ENCODE measurements at regions not wholly inside any gene's neighbourhood (a gene's known extent, or its start where the extent isn't known, plus 50 kb on each side); places are given as distances from the start of the nearest gene placed in this dataset.

DNA sequence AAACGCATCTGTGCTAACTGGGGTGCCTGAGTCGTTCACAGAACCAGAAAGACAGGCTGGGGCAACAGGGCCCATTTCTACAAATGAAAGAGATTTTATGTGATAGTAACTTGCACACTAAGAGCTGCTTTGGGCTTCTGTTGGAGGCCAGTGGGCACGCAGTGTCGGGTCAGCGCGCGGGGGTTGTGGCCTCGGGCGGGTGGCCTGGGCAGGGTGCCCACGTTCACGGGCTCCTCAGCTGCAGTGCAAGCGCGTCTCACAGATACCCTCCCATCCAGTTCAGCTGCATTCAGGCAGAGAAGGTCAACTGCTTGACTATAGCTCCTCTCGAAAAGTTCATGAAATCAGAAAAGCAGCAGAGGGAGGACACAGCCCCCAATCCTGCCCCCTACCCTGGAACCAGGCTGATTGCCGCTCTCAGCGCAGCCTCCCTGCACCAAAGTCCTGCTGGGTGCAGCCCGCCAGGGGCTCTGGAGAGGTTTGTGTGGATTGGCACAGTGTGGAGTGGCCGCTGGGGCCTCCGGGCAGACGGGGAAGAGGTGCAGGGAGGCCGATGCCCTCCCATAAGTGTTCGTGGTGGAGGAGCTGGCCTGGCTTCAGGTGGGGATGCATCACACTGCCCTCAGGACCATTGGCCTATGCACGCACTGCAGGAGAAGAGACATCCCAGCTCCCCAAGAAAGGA lies 582.8 kb downstream of the TCERG1L start:
- TF ChIP-seq, protein P1, sequence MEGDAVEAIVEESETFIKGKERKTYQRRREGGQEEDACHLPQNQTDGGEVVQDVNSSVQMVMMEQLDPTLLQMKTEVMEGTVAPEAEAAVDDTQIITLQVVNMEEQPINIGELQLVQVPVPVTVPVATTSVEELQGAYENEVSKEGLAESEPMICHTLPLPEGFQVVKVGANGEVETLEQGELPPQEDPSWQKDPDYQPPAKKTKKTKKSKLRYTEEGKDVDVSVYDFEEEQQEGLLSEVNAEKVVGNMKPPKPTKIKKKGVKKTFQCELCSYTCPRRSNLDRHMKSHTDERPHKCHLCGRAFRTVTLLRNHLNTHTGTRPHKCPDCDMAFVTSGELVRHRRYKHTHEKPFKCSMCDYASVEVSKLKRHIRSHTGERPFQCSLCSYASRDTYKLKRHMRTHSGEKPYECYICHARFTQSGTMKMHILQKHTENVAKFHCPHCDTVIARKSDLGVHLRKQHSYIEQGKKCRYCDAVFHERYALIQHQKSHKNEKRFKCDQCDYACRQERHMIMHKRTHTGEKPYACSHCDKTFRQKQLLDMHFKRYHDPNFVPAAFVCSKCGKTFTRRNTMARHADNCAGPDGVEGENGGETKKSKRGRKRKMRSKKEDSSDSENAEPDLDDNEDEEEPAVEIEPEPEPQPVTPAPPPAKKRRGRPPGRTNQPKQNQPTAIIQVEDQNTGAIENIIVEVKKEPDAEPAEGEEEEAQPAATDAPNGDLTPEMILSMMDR (IDR thresholded peaks at IDR 0.05): no peak
- TF ChIP-seq POLR2A (IDR thresholded peaks at IDR 0.05): no peak
- TF ChIP-seq POLR2AphosphoS5 (IDR thresholded peaks at IDR 0.05): no peak
- Histone ChIP-seq H3K36me3 (no peaks in the 10 kb centered on the region), H3K4me3 (no peak overlapping the region), H3K4me1 (no peaks in the 10 kb centered on the region), H3K27ac (no peak overlapping the region), H3K9me3 (no peaks in the 10 kb centered on the region), H3K27me3 (peaks cover 0 to 28% of the 10 kb centered on the region in 2 donors)
- DNase-seq (ENCODE audit: low spot score in 2 of 2): no peak
- intact Hi-C loops (cut with DNase I; ENCODE audit: low total_unique reads): no loop called here

GRCh38 chr10:130729876-130730275 lies 581.6 kb downstream of the TCERG1L start:
- no peaks in the 10 kb centered on the region for H3K9me3 ChIP-seq
- no peak for TF ChIP-seq POLR2A (IDR thresholded peaks at IDR 0.05)
- TF ChIP-seq, protein P1 (IDR thresholded peaks at IDR 0.05): no peak
- TF ChIP-seq POLR2AphosphoS5 (IDR thresholded peaks at IDR 0.05): no peak
- DNase-seq (ENCODE audit: low spot score in 2 of 2): no peak

DNA sequence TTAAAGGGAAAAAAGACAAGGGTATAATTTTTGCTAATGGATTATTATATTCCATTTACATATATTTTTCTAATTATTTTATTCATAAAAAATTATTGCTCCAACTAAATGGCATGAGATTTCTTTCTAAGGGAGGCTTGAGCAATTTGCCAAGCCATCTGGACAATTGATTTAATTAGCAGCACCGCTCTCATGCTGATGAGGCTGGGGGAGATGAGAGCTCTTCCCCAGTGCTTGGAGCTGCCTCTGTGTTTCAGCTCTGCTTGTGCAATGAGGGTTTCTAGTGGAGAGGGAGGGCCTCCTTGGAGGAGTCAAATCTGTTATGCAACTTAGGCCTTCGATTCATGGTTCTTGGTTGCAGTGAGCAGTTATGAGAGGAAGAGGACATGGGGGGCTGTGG lies 574.3 kb downstream of the TCERG1L start:
- H3K4me1 ChIP-seq: no peaks in the 10 kb centered on the region
- TF ChIP-seq POLR2A (IDR thresholded peaks at IDR 0.05) (no peak), POLR2AphosphoS5 (IDR thresholded peaks at IDR 0.05) (no peak)
- TF ChIP-seq, protein P1 (IDR thresholded peaks at IDR 0.05): no peak
- H3K27ac ChIP-seq: no peak overlapping the region
- DNase-seq (ENCODE audit: low spot score in 2 of 2): no peak
- peaks cover 0 to 13% of the 10 kb centered on the region in 2 donors for H3K27me3 ChIP-seq
- no peaks in the 10 kb centered on the region for H3K36me3 ChIP-seq
- H3K4me3 ChIP-seq: no peak overlapping the region
- intact Hi-C loops (cut with DNase I; ENCODE audit: low total_unique reads): loop anchor here (1.0 kb wide), 1 partner anchor 42 kb away; no protein-coding TSS in a partner anchor
- H3K9me3 ChIP-seq: no peaks in the 10 kb centered on the region

More at GRCh38 chr10:130729876-130730275, 581.6 kb downstream of the TCERG1L start:
- H3K4me3 ChIP-seq: no peak overlapping the region
- no peaks in the 10 kb centered on the region for H3K36me3 ChIP-seq
- H3K4me1 ChIP-seq: no peaks in the 10 kb centered on the region
- no peak overlapping the region for H3K27ac ChIP-seq
- intact Hi-C loops (cut with DNase I; ENCODE audit: low total_unique reads): no loop called here
- peaks cover 0 to 21% of the 10 kb centered on the region in 2 donors for H3K27me3 ChIP-seq

GRCh38 chr10:130737621-130738020 lies 573.9 kb downstream of the TCERG1L start:
- Histone ChIP-seq H3K9me3 (no peaks in the 10 kb centered on the region), H3K4me1 (no peaks in the 10 kb centered on the region), H3K27me3 (peaks cover 0 to 15% of the 10 kb centered on the region in 2 donors), H3K4me3 (no peak overlapping the region), H3K36me3 (no peaks in the 10 kb centered on the region), H3K27ac (no peak overlapping the region)
- DNase-seq (ENCODE audit: low spot score in 2 of 2): peak in 1 of 2 donors; percentile 34
- intact Hi-C loops (cut with DNase I; ENCODE audit: low total_unique reads): loop anchor here (1.0 kb wide), 1 partner anchor 42 kb away; no protein-coding TSS in a partner anchor
- TF ChIP-seq, protein P1 (IDR thresholded peaks at IDR 0.05): no peak
- TF ChIP-seq POLR2AphosphoS5 (IDR thresholded peaks at IDR 0.05) (no peak), POLR2A (IDR thresholded peaks at IDR 0.05) (no peak)

GRCh38 chr10:130739016-130739756 lies 572.3 kb downstream of the TCERG1L start:
- intact Hi-C loops (cut with DNase I; ENCODE audit: low total_unique reads): no loop called here
- Histone ChIP-seq H3K9me3 (no peaks in the 10 kb centered on the region), H3K4me1 (no peaks in the 10 kb centered on the region), H3K27ac (no peak overlapping the region), H3K4me3 (no peak overlapping the region), H3K36me3 (no peaks in the 10 kb centered on the region), H3K27me3 (peaks cover 0 to 24% of the 10 kb centered on the region in 2 donors)
- peak in 1 of 2 donors; percentile 25 for DNase-seq (ENCODE audit: low spot score in 2 of 2)
- TF ChIP-seq, protein P1 (IDR thresholded peaks at IDR 0.05): no peak
- no peak for TF ChIP-seq POLR2A (IDR thresholded peaks at IDR 0.05)
- no peak for TF ChIP-seq POLR2AphosphoS5 (IDR thresholded peaks at IDR 0.05)
